Hepatocyte (in vitro differentiated cells): ENCODE measurements at regions not wholly inside any gene's neighbourhood (a gene's known extent, or its start where the extent isn't known, plus 50 kb on each side); places are given as distances from the start of the nearest gene placed in this dataset.

Experiments used
- EZH2phosphoT487 ChIP-seq: fragments of 200-600 bp; sonication (generic); IDR thresholded peaks from one replicate; pipeline ENCODE4 v1.6.1; 2018; ENCODE audit warnings: antibody characterized with exemption, mild to moderate bottlenecking, low read depth, moderate library complexity; ENCODE audit not compliant: unreplicated experiment, severe bottlenecking
- TF ChIP-seq, protein P1 (sequence below): fragments of 200-600 bp; sonication (generic); IDR thresholded peaks from 2 replicates; pipeline ENCODE4 v1.5.1; 2016; ENCODE audit warnings: antibody characterized with exemption, mild to moderate bottlenecking; ENCODE audit not compliant: poor library complexity

DNA sequence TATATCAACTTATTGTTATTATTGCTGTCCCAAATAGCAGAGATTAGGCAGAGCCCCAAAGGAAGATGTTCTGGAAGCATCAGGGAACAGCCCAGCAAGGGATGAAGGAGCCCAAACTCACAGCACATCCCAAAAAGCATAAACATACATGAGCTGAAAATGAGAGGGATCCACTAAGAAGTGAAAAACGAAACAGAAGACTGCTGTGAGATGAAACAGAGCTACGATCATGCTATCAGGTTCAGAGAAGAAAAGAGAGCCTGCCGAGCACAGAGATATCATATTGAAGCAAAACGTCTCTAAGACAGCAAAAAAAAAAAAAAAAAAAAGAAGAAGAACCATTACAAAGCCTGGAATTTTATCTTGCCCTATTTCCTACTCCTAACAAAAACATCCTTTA lies 127.3 kb downstream of the ZNF608 start:
- TF ChIP-seq, protein P1, sequence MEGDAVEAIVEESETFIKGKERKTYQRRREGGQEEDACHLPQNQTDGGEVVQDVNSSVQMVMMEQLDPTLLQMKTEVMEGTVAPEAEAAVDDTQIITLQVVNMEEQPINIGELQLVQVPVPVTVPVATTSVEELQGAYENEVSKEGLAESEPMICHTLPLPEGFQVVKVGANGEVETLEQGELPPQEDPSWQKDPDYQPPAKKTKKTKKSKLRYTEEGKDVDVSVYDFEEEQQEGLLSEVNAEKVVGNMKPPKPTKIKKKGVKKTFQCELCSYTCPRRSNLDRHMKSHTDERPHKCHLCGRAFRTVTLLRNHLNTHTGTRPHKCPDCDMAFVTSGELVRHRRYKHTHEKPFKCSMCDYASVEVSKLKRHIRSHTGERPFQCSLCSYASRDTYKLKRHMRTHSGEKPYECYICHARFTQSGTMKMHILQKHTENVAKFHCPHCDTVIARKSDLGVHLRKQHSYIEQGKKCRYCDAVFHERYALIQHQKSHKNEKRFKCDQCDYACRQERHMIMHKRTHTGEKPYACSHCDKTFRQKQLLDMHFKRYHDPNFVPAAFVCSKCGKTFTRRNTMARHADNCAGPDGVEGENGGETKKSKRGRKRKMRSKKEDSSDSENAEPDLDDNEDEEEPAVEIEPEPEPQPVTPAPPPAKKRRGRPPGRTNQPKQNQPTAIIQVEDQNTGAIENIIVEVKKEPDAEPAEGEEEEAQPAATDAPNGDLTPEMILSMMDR, result no peak
- no peak for TF ChIP-seq EZH2phosphoT487
